A549 (cell line): ENCODE measurements at regions not wholly inside any gene's neighbourhood (a gene's known extent, or its start where the extent isn't known, plus 50 kb on each side); places are given as distances from the start of the nearest gene placed in this dataset.

Source experiments
- ATAC-seq, 2 experiments: fragments of 200-7000 bp in 1 of 2; fragments of >200 bp in 1 of 2; cut with Nextera tagmentation in 1 of 2; cut with Tn5 transposase in 1 of 2; 3 replicates each; pipeline versions ENCODE4 v1.8.0 to v1.9.1; 2018 to 2020; ENCODE audit warnings: mild to moderate bottlenecking in 1 of 2, moderate library complexity in 1 of 2
- CTCF ChIA-PET: fragments of 300-600 bp; sonication (Branson Sonifier 250); formaldehyde crosslinking; extraction: SDS; loops from one replicate; lab custom pipeline; 2021; ENCODE audit warnings: antibody characterized with exemption, inconsistent platforms; lab: Yijun Ruan, JAX
- POLR2A ChIA-PET: fragments of 350-600 bp; formaldehyde crosslinking; extraction: SDS; loops from one replicate; lab custom pipeline; 2021; ENCODE audit warnings: antibody characterized with exemption, inconsistent platforms; lab: Yijun Ruan, JAX
- DNase-seq, 2 experiments: peaks; one replicate each; pipeline versions ENCODE4 v3.0.0 to v3.0.0-alpha.2; 2011 to 2016; ENCODE audit warnings: low read depth in 1 of 2, low spot score in 1 of 2
- FAIRE-seq: peaks from 2 replicates; lab custom pipeline; 2011; peaks lifted over from hg19 to GRCh38; lab: Jason Lieb, UNC
- H3K27ac ChIP-seq, 2 experiments: fragments of >200 bp; sonication (Bioruptor Twin); formaldehyde crosslinking; 3 replicates each; pipeline ENCODE4 v1.5.1; 2016 to 2017
- H3K4me1 ChIP-seq: fragments of >200 bp; sonication (Bioruptor Twin); formaldehyde crosslinking; 3 replicates; pipeline ENCODE4 v1.6.1; 2016
- H3K4me2 ChIP-seq: fragments of >200 bp; sonication (Bioruptor Twin); formaldehyde crosslinking; 3 replicates; pipeline ENCODE4 v1.6.1; 2016
- H3K4me3 ChIP-seq: fragments of >200 bp; sonication (Bioruptor Twin); formaldehyde crosslinking; 3 replicates; pipeline ENCODE4 v1.5.1; 2016
- H3K9me3 ChIP-seq: fragments of >200 bp; sonication (Bioruptor Twin); formaldehyde crosslinking; 3 replicates; pipeline ENCODE4 v1.6.1; 2016
- BHLHE40 ChIP-seq: IDR thresholded peaks from 2 replicates; pipeline ENCODE4 v1.6.1; 2012; ENCODE audit warnings: low read depth, low read length, inconsistent platforms
- CBX2 ChIP-seq: fragments of 200-600 bp; sonication (generic); IDR thresholded peaks from 2 replicates; pipeline ENCODE4 v1.6.1; 2016; ENCODE audit warnings: low read depth, mild to moderate bottlenecking, borderline replicate concordance
- CBX8 ChIP-seq: fragments of 200-600 bp; sonication (generic); IDR thresholded peaks from 2 replicates; pipeline ENCODE4 v1.6.1; 2016
- CTCF ChIP-seq: fragments of >200 bp; sonication (Bioruptor Twin); formaldehyde crosslinking; IDR thresholded peaks from 3 replicates; pipeline ENCODE4 v1.5.1; 2016
- ESRRA ChIP-seq: fragments of 150-350 bp; IDR thresholded peaks from 2 replicates; pipeline ENCODE4 v1.6.1; 2014; ENCODE audit warnings: mild to moderate bottlenecking, low read length, borderline replicate concordance
- FOSL2 ChIP-seq, 2 experiments: fragments of 450-650 bp in 1 of 2; fragments of >200 bp in 1 of 2; sonication (Bioruptor Twin) in 1 of 2; formaldehyde crosslinking; IDR thresholded peaks; 2 replicates each; pipeline versions ENCODE4 v1.5.0 to v1.6.1; 2016 to 2020; ENCODE audit warnings: mild to moderate bottlenecking in 1 of 2, moderate library complexity in 1 of 2
- GATA3 ChIP-seq: IDR thresholded peaks from 2 replicates; pipeline ENCODE4 v1.6.1; 2012; ENCODE audit warnings: borderline replicate concordance
- POLR2AphosphoS2 ChIP-seq: conservative IDR thresholded peaks from 2 replicates; pipeline ENCODE4 v1.6.1; 2012; ENCODE audit warnings: low read length, improper control_type of control experiment, inconsistent platforms
- RCOR1 ChIP-seq: fragments of 150-350 bp; IDR thresholded peaks from 2 replicates; pipeline ENCODE4 v1.6.1; 2014; ENCODE audit warnings: antibody characterized with exemption, low read length, low read depth
- REST ChIP-seq: fragments of 200-600 bp; sonication (generic); IDR thresholded peaks from 2 replicates; pipeline ENCODE4 v1.6.1; 2016; ENCODE audit warnings: antibody characterized with exemption, mild to moderate bottlenecking, moderate library complexity
- RNF2 ChIP-seq: fragments of 200-600 bp; sonication (generic); IDR thresholded peaks from 2 replicates; pipeline ENCODE4 v1.6.1; 2016; ENCODE audit warnings: low read depth, mild to moderate bottlenecking, antibody characterized with exemption, moderate library complexity, borderline replicate concordance
- SMC3 ChIP-seq: fragments of >200 bp; sonication (Bioruptor Twin); formaldehyde crosslinking; IDR thresholded peaks from 3 replicates; pipeline ENCODE4 v1.6.1; 2018; ENCODE audit warnings: inconsistent platforms
- TFCP2L1 ChIP-seq: fragments of 250-450 bp; sonication (Bioruptor Pico); IDR thresholded peaks from 2 replicates; pipeline ENCODE4 v1.5.0; 2021; ENCODE audit warnings: mild to moderate bottlenecking
- USF2 ChIP-seq: fragments of 450-650 bp; IDR thresholded peaks from 2 replicates; pipeline ENCODE4 v1.6.1; 2014; ENCODE audit warnings: antibody characterized with exemption
- ZFP36 ChIP-seq: fragments of 450-650 bp; IDR thresholded peaks from 2 replicates; pipeline ENCODE4 v1.6.1; 2014; ENCODE audit warnings: borderline replicate concordance; ENCODE audit not compliant: partially characterized antibody
- ZNF302 ChIP-seq: fragments of 250-450 bp; sonication (Bioruptor Pico); IDR thresholded peaks from 2 replicates; pipeline ENCODE4 v1.9.0; 2021; ENCODE audit warnings: inconsistent platforms, mild to moderate bottlenecking, moderate library complexity
- WGBS: methylation state at CpG from one replicate; pipeline ENCODE4 v1.1.6; 2017; ENCODE audit errors: missing lambda C conversion rate; 5-methylcytosine and 5-hydroxymethylcytosine counted together

GRCh38 chr2:42970151-42970550, 177.8 kb upstream of the HAAO start:
- ChIA-PET CTCF (interaction anchor here (1.2 to 11.6 kb wide), 9 partner anchors 8 to 260 kb away, joined by 3 to 253 read pairs (median 6); partner anchors contain the start of gene ZFP36L2), POLR2A (interaction anchor here (2.4 kb wide), 1 partner anchor 257 kb away, joined by 6 read pairs; the partner anchor contains the start of gene ZFP36L2)
- peak overlapping the region in 1 of 2 experiments; percentile 21; a peak in 2 of 6 replicates for H3K27ac ChIP-seq
- ATAC-seq, result no peak
- H3K4me3 ChIP-seq, result no peak overlapping the region
- H3K4me2 ChIP-seq, result no peak overlapping the region
- FAIRE-seq, result no peak
- no peaks in the 10 kb centered on the region for H3K9me3 ChIP-seq
- WGBS, result 96% methylated on average over 3 of the region's 3 CpGs
- TF ChIP-seq SMC3 (no peak), GATA3 (no peak), CBX2 (no peak), CTCF (no peak), USF2 (no peak)
- H3K4me1 ChIP-seq, result peaks cover 16% of the 10 kb centered on the region
- DNase-seq, result no peak

- POLR2A ChIA-PET, result interaction anchor here (2.4 kb wide), 1 partner anchor 257 kb away, joined by 6 read pairs; the partner anchor contains the start of gene ZFP36L2
- Histone ChIP-seq H3K9me3 (no peaks in the 10 kb centered on the region), H3K4me1 (peaks cover 10% of the 10 kb centered on the region), H3K4me3 (no peak overlapping the region), H3K4me2 (0 out of 3 replicates have a peak overlapping the region, but pooled peaks have one; percentile 19)
- WGBS, result 54% methylated on average over 12 of the region's 12 CpGs
- TF ChIP-seq BHLHE40 (no peak), FOSL2 (IDR thresholded peaks at IDR 0.05) (no peak), FOSL2 (CRISPR knock-in tag; IDR thresholded peaks at IDR 0.05) (no peak), CBX8 (no peak)
- TF ChIP-seq, all 56 proteins: peak for 0
- DNase-seq (peak in 1 of 2 experiments; percentile 42), FAIRE-seq (no peak), ATAC-seq (peak; percentile 72 to 77)
- CTCF ChIA-PET, result interaction anchor here (0.6 to 11.6 kb wide), 9 partner anchors 9 to 515 kb away, joined by 3 to 253 read pairs (median 6); partner anchors contain the start of gene ZFP36L2
- H3K27ac ChIP-seq, result peak overlapping the region in 1 of 2 experiments; percentile 21; a peak in 2 of 6 replicates
Observed at GRCh38 chr2:42969231-42970150, 177.1 kb upstream of the HAAO start.

GRCh38 chr2:42967959-42968674, 175.7 kb upstream of the HAAO start:
- DNase-seq (no peak), FAIRE-seq (no peak), ATAC-seq (no peak)
- Histone ChIP-seq H3K4me2 (no peak overlapping the region), H3K4me1 (peaks cover 10% of the 10 kb centered on the region), H3K27ac (no peak overlapping the region), H3K4me3 (no peak overlapping the region), H3K9me3 (no peaks in the 10 kb centered on the region)
- CTCF ChIA-PET, result interaction anchor here (0.6 to 7.0 kb wide), 7 partner anchors 10 to 516 kb away, joined by 3 to 68 read pairs (median 8); no protein-coding TSS in a partner anchor
- TF ChIP-seq RCOR1 (no peak), CBX8 (no peak), POLR2AphosphoS2 (no peak)
- POLR2A ChIA-PET, result no interaction called here
- WGBS, result 93% methylated on average over 15 of the region's 15 CpGs

- Histone ChIP-seq H3K4me3 (no peak overlapping the region), H3K27ac (no peak overlapping the region), H3K4me2 (no peak overlapping the region), H3K9me3 (no peaks in the 10 kb centered on the region), H3K4me1 (peaks cover 10% of the 10 kb centered on the region)
- CTCF ChIA-PET, result interaction anchor here (1.1 to 7.0 kb wide), 6 partner anchors 10 to 518 kb away, joined by 3 to 68 read pairs (median 24); partner anchors contain the start of gene ZFP36L2
- ATAC-seq (no peak), DNase-seq (no peak), FAIRE-seq (no peak)
- POLR2A ChIA-PET, result interaction anchor here (0.6 kb wide), 1 partner anchor 248 kb away, joined by 4 read pairs; no protein-coding TSS in a partner anchor
- TF ChIP-seq ZFP36, result no peak
- no peak for TF ChIP-seq REST
- TF ChIP-seq ESRRA, result no peak
- no peak for TF ChIP-seq TFCP2L1 (CRISPR knock-in tag)
- no peak for TF ChIP-seq FOSL2 (IDR thresholded peaks at IDR 0.05)
- no peak for TF ChIP-seq FOSL2 (CRISPR knock-in tag; IDR thresholded peaks at IDR 0.05)
- no peak for TF ChIP-seq ZNF302 (CRISPR knock-in tag)
- no peak for TF ChIP-seq RNF2
- 69% methylated on average over 5 of the region's 5 CpGs for whole genome bisulfite sequencing
Observed at GRCh38 chr2:42965910-42966309, 173.5 kb upstream of the HAAO start.
